ENCODE measurements at regions not wholly inside any gene's neighbourhood (a gene's known extent, or its start where the extent isn't known, plus 50 kb on each side); places are given as distances from the start of the nearest gene placed in this dataset.

DNA sequence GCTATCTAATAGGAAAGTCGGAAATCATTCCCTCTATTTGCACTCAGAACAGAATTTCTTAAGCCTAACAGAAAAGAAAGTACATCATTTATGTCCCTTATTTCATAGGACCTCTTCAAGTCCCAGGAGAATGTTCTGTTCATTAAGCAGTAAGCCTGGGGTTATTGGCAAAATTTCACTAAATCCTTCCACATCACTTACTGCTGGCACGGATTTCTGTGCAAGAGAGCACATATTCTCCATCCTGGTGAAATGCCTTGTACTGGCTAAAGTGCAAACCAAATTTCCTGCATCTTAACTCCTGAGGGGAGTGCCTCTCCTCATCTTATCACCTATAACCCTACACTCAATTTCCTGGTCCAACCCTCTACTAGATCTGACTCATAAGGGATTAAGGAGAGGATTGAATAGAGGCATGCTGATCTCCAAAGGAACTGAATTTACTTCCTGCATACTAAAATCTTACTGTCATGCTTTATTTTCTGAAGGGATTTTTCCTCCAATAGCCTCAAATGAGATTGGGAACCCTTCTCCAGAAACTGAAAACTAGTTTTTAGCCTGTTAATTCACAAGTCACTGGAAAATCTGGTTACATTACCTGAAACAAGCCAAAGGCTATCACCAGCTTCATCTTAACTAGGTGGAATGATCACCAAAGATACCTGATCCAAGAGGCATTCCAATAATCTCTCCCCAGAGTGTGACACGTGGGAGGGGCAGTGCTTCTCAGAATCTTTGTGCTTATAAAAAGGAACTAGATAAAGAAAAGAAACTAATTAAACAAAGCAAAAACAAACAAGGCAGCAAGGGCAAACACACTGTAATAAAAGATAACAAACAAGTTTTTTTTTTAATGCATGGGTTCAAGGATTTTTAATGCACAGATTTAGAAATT is 311.1 kb downstream of the NR4A2 start:
- TF ChIP-seq POLR2A (IDR thresholded peaks at IDR 0.05): no peak
- TF ChIP-seq CTCF (IDR thresholded peaks at IDR 0.05): no peak
